Epithelial cell of proximal tubule (primary cell): ENCODE measurements at regions not wholly inside any gene's neighbourhood (a gene's known extent, or its start where the extent isn't known, plus 50 kb on each side); places are given as distances from the start of the nearest gene placed in this dataset.

Experiments used
- DNase-seq: peaks from one replicate; pipeline ENCODE4 v3.0.0-alpha.2; 2011; ENCODE audit warnings: low read depth
- H3K4me3 ChIP-seq: 2 replicates; pipeline ENCODE4 v1.5.1; 2011; ENCODE audit warnings: low read depth, mild to moderate bottlenecking, low read length
- CTCF ChIP-seq: conservative IDR thresholded peaks from 2 replicates; pipeline ENCODE4 v1.5.1; 2012; ENCODE audit warnings: low read depth, mild to moderate bottlenecking, low read length

- DNase-seq, result no peak
- TF ChIP-seq CTCF, result no peak
- no peak overlapping the region for H3K4me3 ChIP-seq
Observed at GRCh38 chr5:87807783-87808182, 395.1 kb upstream of the CCNH start.

DNA sequence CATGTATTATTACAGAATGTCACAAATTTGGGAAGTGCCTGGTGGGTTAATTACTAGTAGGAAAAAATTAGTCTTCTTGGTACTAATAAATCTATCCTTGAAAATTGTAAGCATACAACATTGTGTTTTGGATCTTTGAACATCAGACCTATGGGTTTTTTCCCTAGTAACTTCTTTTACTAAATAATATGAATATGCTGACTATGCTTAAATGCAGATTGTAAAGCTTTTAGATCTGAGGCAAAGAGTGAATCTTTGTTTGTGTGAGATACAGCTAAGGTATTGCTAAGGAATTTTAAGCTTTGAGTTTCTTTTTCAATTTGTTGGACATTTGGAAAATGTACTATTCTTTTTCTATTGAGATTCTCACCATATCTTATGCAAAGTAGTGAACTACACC is 390.6 kb upstream of the CCNH start:
- no peak for TF ChIP-seq CTCF
- no peak overlapping the region for H3K4me3 ChIP-seq
- DNase-seq, result no peak

GRCh38 chr5:87791869-87792268 is 379.1 kb upstream of the CCNH start:
- H3K4me3 ChIP-seq, result no peak overlapping the region
- TF ChIP-seq CTCF, result no peak
- no peak for DNase-seq

DNA sequence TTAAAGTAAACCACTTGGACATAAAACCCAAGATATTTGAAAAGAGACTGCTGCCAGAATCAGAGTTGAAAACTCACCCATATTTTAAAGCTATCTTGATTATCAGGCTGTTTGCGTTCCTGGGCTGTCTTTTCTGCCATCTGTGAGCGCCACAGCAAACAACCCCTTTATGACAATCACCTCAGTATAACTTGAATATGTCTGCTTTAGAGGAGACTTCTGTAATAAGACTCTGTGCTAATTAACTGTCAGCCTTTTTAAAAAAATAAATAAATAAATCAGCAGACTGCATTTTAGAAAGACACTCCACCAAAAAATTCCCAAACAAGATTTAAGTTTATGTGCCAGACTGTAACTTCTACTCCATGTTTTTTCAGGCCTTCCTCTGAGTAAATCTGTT is 375.7 kb upstream of the CCNH start:
- TF ChIP-seq CTCF, result no peak
- DNase-seq, result no peak
- no peak overlapping the region for H3K4me3 ChIP-seq

GRCh38 chr5:87787625-87788256 is 375.0 kb upstream of the CCNH start:
- H3K4me3 ChIP-seq, result no peak overlapping the region
- no peak for DNase-seq
- no peak for TF ChIP-seq CTCF

DNA sequence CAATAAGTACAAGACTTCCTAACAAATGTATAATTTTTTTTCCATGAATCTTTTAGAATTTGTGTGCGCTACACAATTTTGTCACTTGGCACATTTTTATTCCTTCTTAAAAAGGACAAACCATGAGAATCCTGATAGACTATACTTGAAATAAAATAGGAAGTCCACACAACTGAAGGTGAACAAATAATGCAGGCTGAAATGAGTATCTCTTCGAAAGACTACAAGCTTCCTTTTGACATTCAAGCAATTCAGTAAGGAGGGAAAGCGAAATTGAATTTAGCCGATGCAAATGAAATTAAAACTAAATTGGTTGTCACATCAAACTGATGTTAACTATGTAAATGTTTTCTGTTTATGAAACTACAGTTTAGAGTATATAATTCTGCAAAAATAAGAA is 374.4 kb upstream of the CCNH start:
- no peak for DNase-seq
- H3K4me3 ChIP-seq, result no peak overlapping the region
- no peak for TF ChIP-seq CTCF

- no peak for DNase-seq
- no peak for TF ChIP-seq CTCF
- H3K4me3 ChIP-seq, result no peak overlapping the region
Observed at GRCh38 chr5:87786471-87786870, 373.7 kb upstream of the CCNH start.
